NOMO-1 (cell line): ENCODE measurements at regions not wholly inside any gene's neighbourhood (a gene's known extent, or its start where the extent isn't known, plus 50 kb on each side); places are given as distances from the start of the nearest gene placed in this dataset.

Source experiments
- DNase-seq, 2 experiments: peaks; one replicate each; lab custom pipeline; 2025; ENCODE audit not compliant: unreplicated experiment in 2 of 2; lab: John Stamatoyannopoulos, UW

- no peak for DNase-seq
These were observed 226.6 kb downstream of the MTX2 start for GRCh38 chr2:176495826-176496225.

GRCh38 chr2:176496761-176497160 is 227.5 kb downstream of the MTX2 start:
- no peak for DNase-seq

GRCh38 chr2:176500901-176501300 is 231.7 kb downstream of the MTX2 start:
- DNase-seq = no peak

GRCh38 chr2:176501617-176502016 is 232.4 kb downstream of the MTX2 start:
- no peak for DNase-seq

GRCh38 chr2:176502619-176503018 is 233.4 kb downstream of the MTX2 start:
- no peak for DNase-seq

GRCh38 chr2:176503776-176504175 is 234.5 kb downstream of the MTX2 start:
- no peak for DNase-seq

GRCh38 chr2:176504440-176504839 is 235.2 kb downstream of the MTX2 start:
- no peak for DNase-seq

- no peak for DNase-seq
These were observed 238.5 kb downstream of the MTX2 start for GRCh38 chr2:176507786-176508185.

- no peak for DNase-seq
These were observed 239.1 kb downstream of the MTX2 start for GRCh38 chr2:176508374-176508773.

- no peak for DNase-seq
These were observed 239.9 kb downstream of the MTX2 start for GRCh38 chr2:176508984-176509740.

- no peak for DNase-seq
These were observed 245.0 kb downstream of the MTX2 start for GRCh38 chr2:176514276-176514675.

GRCh38 chr2:176514805-176515500 is 245.7 kb downstream of the MTX2 start:
- DNase-seq = no peak

- DNase-seq = no peak
These were observed 246.9 kb downstream of the MTX2 start for GRCh38 chr2:176516051-176516602.

GRCh38 chr2:176518823-176519222 is 249.6 kb downstream of the MTX2 start:
- no peak for DNase-seq

- no peak for DNase-seq
These were observed 252.8 kb downstream of the MTX2 start for GRCh38 chr2:176521878-176522670.

GRCh38 chr2:176525086-176525485 is 255.8 kb downstream of the MTX2 start:
- no peak for DNase-seq

GRCh38 chr2:176526995-176527901 is 258.0 kb downstream of the MTX2 start:
- DNase-seq = no peak

GRCh38 chr2:176531608-176532007 is 262.4 kb downstream of the MTX2 start:
- no peak for DNase-seq

GRCh38 chr2:176533505-176534193 is 264.4 kb downstream of the MTX2 start:
- DNase-seq = no peak
